Fibroblast of mammary gland (primary cell): ENCODE measurements at regions not wholly inside any gene's neighbourhood (a gene's known extent, or its start where the extent isn't known, plus 50 kb on each side); places are given as distances from the start of the nearest gene placed in this dataset.

Experiments
- DNase-seq: peaks from one replicate; pipeline ENCODE4 v3.0.0-alpha.2; 2010; ENCODE audit warnings: low read depth
- H3K4me3 ChIP-seq: 2 replicates; pipeline ENCODE4 v1.5.1; 2011; ENCODE audit warnings: low read depth, mild to moderate bottlenecking, low read length, moderate library complexity; ENCODE audit not compliant: control insufficient read depth
- CTCF ChIP-seq: conservative IDR thresholded peaks from 2 replicates; pipeline ENCODE4 v1.5.1; 2011; ENCODE audit warnings: low read depth, low read length, inconsistent platforms; ENCODE audit not compliant: control insufficient read depth, insufficient read depth

- no peak overlapping the region for H3K4me3 ChIP-seq
- no peak for TF ChIP-seq CTCF
- DNase-seq = peak; percentile 34
Measured at GRCh38 chr3:33993631-33994030, 195.2 kb downstream of the PDCD6IP start.

GRCh38 chr3:33994568-33994967 lies 196.1 kb downstream of the PDCD6IP start:
- no peak for TF ChIP-seq CTCF
- no peak for DNase-seq
- H3K4me3 ChIP-seq = no peak overlapping the region

- H3K4me3 ChIP-seq = no peak overlapping the region
- no peak for DNase-seq
- no peak for TF ChIP-seq CTCF
Measured at GRCh38 chr3:34000301-34000700, 201.9 kb downstream of the PDCD6IP start.

- TF ChIP-seq CTCF = no peak
- no peak overlapping the region for H3K4me3 ChIP-seq
- DNase-seq = no peak
Measured at GRCh38 chr3:34001022-34001421, 202.6 kb downstream of the PDCD6IP start.

- H3K4me3 ChIP-seq = no peak overlapping the region
- TF ChIP-seq CTCF = no peak
- no peak for DNase-seq
Measured at GRCh38 chr3:34001990-34002389, 203.6 kb downstream of the PDCD6IP start.

- TF ChIP-seq CTCF = no peak
- DNase-seq = no peak
- H3K4me3 ChIP-seq = no peak overlapping the region
Measured at GRCh38 chr3:34002569-34003100, 204.2 kb downstream of the PDCD6IP start.

- TF ChIP-seq CTCF = no peak
- no peak overlapping the region for H3K4me3 ChIP-seq
- DNase-seq = peak; percentile 62
Measured at GRCh38 chr3:34005886-34006285, 207.5 kb downstream of the PDCD6IP start.
